Neural cell (in vitro differentiated cells): ENCODE measurements at regions not wholly inside any gene's neighbourhood (a gene's known extent, or its start where the extent isn't known, plus 50 kb on each side); places are given as distances from the start of the nearest gene placed in this dataset.

Experiments used
- H2AFZ ChIP-seq: fragments of 200-600, 300-800 bp; sonication (generic), shearing (Covaris generic); 2 replicates; pipeline ENCODE4 v1.6.0; 2014; ENCODE audit warnings: low read depth, mild to moderate bottlenecking, antibody characterized with exemption, low read length, moderate library complexity
- H3F3A ChIP-seq: fragments of 200-600 bp; shearing (Covaris generic); 2 replicates; pipeline ENCODE4 v1.6.1; 2016; ENCODE audit warnings: mild to moderate bottlenecking, moderate library complexity, mixed read lengths, antibody characterized with exemption, low read length; ENCODE audit not compliant: insufficient read depth, poor library complexity, severe bottlenecking
- H3K27ac ChIP-seq: fragments of 200-600, 300-800 bp; sonication (generic), shearing (Covaris generic); 2 replicates; pipeline ENCODE4 v1.5.1; 2014; ENCODE audit warnings: mild to moderate bottlenecking, low read length, moderate library complexity
- H3K27me3 ChIP-seq: fragments of 300-800, 200-600 bp; sonication (generic), shearing (Covaris generic); 2 replicates; pipeline ENCODE4 v1.6.0; 2014; ENCODE audit warnings: mild to moderate bottlenecking, low read depth, low read length, moderate library complexity; ENCODE audit not compliant: insufficient read depth
- H3K36me3 ChIP-seq: fragments of 300-800, 200-600 bp; sonication (generic), shearing (Covaris generic); 2 replicates; pipeline ENCODE4 v1.5.1; 2014; ENCODE audit warnings: mild to moderate bottlenecking, antibody characterized with exemption, low read length, moderate library complexity; ENCODE audit not compliant: insufficient read depth
- H3K4me2 ChIP-seq: fragments of 300-800, 200-600 bp; sonication (generic), shearing (Covaris generic); 2 replicates; pipeline ENCODE4 v1.6.0; 2014; ENCODE audit warnings: mild to moderate bottlenecking, low read length
- H3K4me3 ChIP-seq: fragments of 300-800, 200-600 bp; sonication (generic), shearing (Covaris generic); 2 replicates; pipeline ENCODE4 v1.5.1; 2014; ENCODE audit warnings: mild to moderate bottlenecking, low read length, moderate library complexity
- H3K79me2 ChIP-seq: fragments of 200-600 bp; shearing (Covaris generic); replicated peaks from 2 replicates; pipeline ENCODE4 v1.6.0; 2014; ENCODE audit warnings: mild to moderate bottlenecking, low read length, moderate library complexity; ENCODE audit not compliant: insufficient read depth
- H3K9ac ChIP-seq: fragments of 300-800, 200-600 bp; sonication (generic), shearing (Covaris generic); 2 replicates; pipeline ENCODE4 v1.6.1; 2016; ENCODE audit warnings: mild to moderate bottlenecking, low read length, mixed read lengths
- H3K9me2 ChIP-seq: fragments of 200-600 bp; shearing (Covaris generic); 2 replicates; pipeline ENCODE4 v1.6.1; 2016; ENCODE audit warnings: mild to moderate bottlenecking, low read length, mixed read lengths; ENCODE audit not compliant: insufficient read depth
- H3K9me3 ChIP-seq: fragments of 200-600, 300-800 bp; sonication (generic), shearing (Covaris generic); 2 replicates; pipeline ENCODE4 v1.6.1; 2016; ENCODE audit warnings: mild to moderate bottlenecking, mixed run types, low read length, moderate library complexity, mixed read lengths
- H4K20me1 ChIP-seq: fragments of 200-600 bp; shearing (Covaris generic); 2 replicates; pipeline ENCODE4 v1.6.1; 2016; ENCODE audit warnings: mild to moderate bottlenecking, mixed run types; ENCODE audit not compliant: insufficient read depth
- CTCF ChIP-seq: fragments of 450-650 bp; IDR thresholded peaks from 2 replicates; pipeline ENCODE4 v1.5.1; 2014; ENCODE audit warnings: antibody characterized with exemption, mild to moderate bottlenecking, moderate library complexity; ENCODE audit not compliant: poor library complexity, severe bottlenecking
- EP300 ChIP-seq: fragments of 450-650 bp; conservative IDR thresholded peaks from 2 replicates; pipeline ENCODE4 v1.6.1; 2014; ENCODE audit warnings: antibody characterized with exemption, mild to moderate bottlenecking, moderate library complexity; ENCODE audit not compliant: poor library complexity, severe bottlenecking
- EZH2 ChIP-seq: fragments of 200-600, 300-800 bp; shearing (Covaris generic), sonication (generic); IDR thresholded peaks from 2 replicates; pipeline ENCODE4 v1.6.1; 2014; ENCODE audit warnings: antibody characterized with exemption, low read length, borderline replicate concordance, mild to moderate bottlenecking; ENCODE audit not compliant: insufficient read depth, poor library complexity, severe bottlenecking
- MXI1 ChIP-seq: fragments of 450-650 bp; conservative IDR thresholded peaks from 2 replicates; pipeline ENCODE4 v1.6.1; 2014; ENCODE audit warnings: antibody characterized with exemption, mild to moderate bottlenecking; ENCODE audit not compliant: poor library complexity, severe bottlenecking
- POLR2AphosphoS5 ChIP-seq: IDR thresholded peaks from 2 replicates; pipeline ENCODE4 v1.6.1; 2012
- RAD21 ChIP-seq: fragments of 450-650 bp; conservative IDR thresholded peaks from 2 replicates; pipeline ENCODE4 v1.6.1; 2014; ENCODE audit warnings: antibody characterized with exemption, mild to moderate bottlenecking, moderate library complexity
- REST ChIP-seq: IDR thresholded peaks from 2 replicates; pipeline ENCODE4 v1.6.1; 2012; ENCODE audit warnings: borderline replicate concordance
- TAF1 ChIP-seq: IDR thresholded peaks from 2 replicates; pipeline ENCODE4 v1.6.1; 2012; ENCODE audit warnings: low read depth

- TF ChIP-seq EZH2, result no peak
- TF ChIP-seq MXI1, result no peak
- no peak for TF ChIP-seq EP300
- no peak for TF ChIP-seq REST
- no peaks in the 10 kb centered on the region for H3K9me2 ChIP-seq
- no peak overlapping the region for H3K4me2 ChIP-seq
- H3K79me2 ChIP-seq, result no peaks in the 10 kb centered on the region
- no peaks in the 10 kb centered on the region for H3F3A ChIP-seq
- H3K4me3 ChIP-seq, result no peak overlapping the region
- H3K27me3 ChIP-seq, result no peaks in the 10 kb centered on the region
- no peak overlapping the region for H3K9ac ChIP-seq
- H4K20me1 ChIP-seq, result no peaks in the 10 kb centered on the region
- no peak overlapping the region for H3K27ac ChIP-seq
- H3K9me3 ChIP-seq, result no peaks in the 10 kb centered on the region
- no peak overlapping the region for H2AFZ ChIP-seq
- no peaks in the 10 kb centered on the region for H3K36me3 ChIP-seq
Measured at GRCh38 chr15:30008156-30008555, 74.6 kb upstream of the GOLGA8J start.

GRCh38 chr15:30001602-30002001 is 81.2 kb upstream of the GOLGA8J start:
- H3K4me2 ChIP-seq, result no peak overlapping the region
- no peak overlapping the region for H2AFZ ChIP-seq
- no peaks in the 10 kb centered on the region for H3F3A ChIP-seq
- H3K27ac ChIP-seq, result no peak overlapping the region
- H3K27me3 ChIP-seq, result no peaks in the 10 kb centered on the region
- no peaks in the 10 kb centered on the region for H4K20me1 ChIP-seq
- H3K9ac ChIP-seq, result no peak overlapping the region
- H3K9me2 ChIP-seq, result no peaks in the 10 kb centered on the region
- no peaks in the 10 kb centered on the region for H3K9me3 ChIP-seq
- TF ChIP-seq EP300, result no peak
- TF ChIP-seq MXI1, result no peak
- no peak for TF ChIP-seq RAD21
- H3K4me3 ChIP-seq, result no peak overlapping the region
- no peaks in the 10 kb centered on the region for H3K36me3 ChIP-seq
- no peaks in the 10 kb centered on the region for H3K79me2 ChIP-seq

- H3K79me2 ChIP-seq, result no peaks in the 10 kb centered on the region
- no peak overlapping the region for H2AFZ ChIP-seq
- H3F3A ChIP-seq, result no peaks in the 10 kb centered on the region
- no peaks in the 10 kb centered on the region for H4K20me1 ChIP-seq
- H3K36me3 ChIP-seq, result no peaks in the 10 kb centered on the region
- H3K9me3 ChIP-seq, result no peaks in the 10 kb centered on the region
- no peak overlapping the region for H3K27ac ChIP-seq
- H3K9me2 ChIP-seq, result no peaks in the 10 kb centered on the region
- TF ChIP-seq REST (no peak), CTCF (no peak), TAF1 (no peak), MXI1 (no peak), POLR2AphosphoS5 (no peak), EZH2 (no peak), RAD21 (no peak)
- H3K4me3 ChIP-seq, result no peak overlapping the region
- no peaks in the 10 kb centered on the region for H3K27me3 ChIP-seq
- no peak overlapping the region for H3K9ac ChIP-seq
- H3K4me2 ChIP-seq, result no peak overlapping the region
Measured at GRCh38 chr15:29998033-29998432, 84.7 kb upstream of the GOLGA8J start.
